ENCODE measurements at regions not wholly inside any gene's neighbourhood (a gene's known extent, or its start where the extent isn't known, plus 50 kb on each side); places are given as distances from the start of the nearest gene placed in this dataset.
A peak's percentile ranks its signal among the peaks of the same experiment; 100 is the strongest.

DNA sequence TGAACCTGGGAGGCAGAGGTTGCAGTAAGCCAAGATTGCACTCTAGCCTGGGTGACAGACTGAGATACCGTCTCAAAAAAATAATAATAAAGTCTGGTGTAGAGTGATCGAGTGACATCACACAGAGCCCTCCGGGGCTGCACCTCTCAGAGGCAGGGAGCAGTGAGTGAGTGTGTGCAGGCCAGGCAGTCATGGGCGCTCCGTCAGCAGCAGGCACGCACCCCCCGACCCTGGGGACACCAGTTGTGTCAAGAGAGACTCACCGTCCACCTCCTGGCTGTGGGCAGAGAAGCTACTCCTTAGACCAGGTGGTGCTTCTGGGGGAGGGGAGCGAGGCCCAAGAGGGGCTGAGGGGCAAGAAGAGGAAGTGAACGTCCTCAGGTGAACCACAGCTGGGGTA lies 91.8 kb downstream of the SIK1 start:
- CTCF ChIA-PET = interaction anchor here (0.6 kb wide), 1 partner anchor 140 kb away, joined by 3 read pairs; no protein-coding TSS in a partner anchor
- BruUV-seq (replicated peaks) = no TSS peak
- Mint-ChIP-seq H3K4me1 (ENCODE audit: insufficient read depth, unreplicated experiment) (peaks cover 35% of the 10 kb centered on the region), H3K9me3 (ENCODE audit: unreplicated experiment) (peaks cover 18% of the 10 kb centered on the region), H3K36me3 (ENCODE audit: insufficient read depth, unreplicated experiment) (peaks cover 4% of the 10 kb centered on the region), H3K27ac (ENCODE audit: low read depth, unreplicated experiment) (peak overlapping the region; percentile 51), H3K4me3 (ENCODE audit: unreplicated experiment) (no peak overlapping the region), H3K27me3 (ENCODE audit: insufficient read depth, unreplicated experiment) (no peaks in the 10 kb centered on the region)
- POLR2A ChIA-PET = no interaction called here
- no peak for DNase-seq (ENCODE audit: unreplicated experiment)
- TF ChIP-seq, protein P1, sequence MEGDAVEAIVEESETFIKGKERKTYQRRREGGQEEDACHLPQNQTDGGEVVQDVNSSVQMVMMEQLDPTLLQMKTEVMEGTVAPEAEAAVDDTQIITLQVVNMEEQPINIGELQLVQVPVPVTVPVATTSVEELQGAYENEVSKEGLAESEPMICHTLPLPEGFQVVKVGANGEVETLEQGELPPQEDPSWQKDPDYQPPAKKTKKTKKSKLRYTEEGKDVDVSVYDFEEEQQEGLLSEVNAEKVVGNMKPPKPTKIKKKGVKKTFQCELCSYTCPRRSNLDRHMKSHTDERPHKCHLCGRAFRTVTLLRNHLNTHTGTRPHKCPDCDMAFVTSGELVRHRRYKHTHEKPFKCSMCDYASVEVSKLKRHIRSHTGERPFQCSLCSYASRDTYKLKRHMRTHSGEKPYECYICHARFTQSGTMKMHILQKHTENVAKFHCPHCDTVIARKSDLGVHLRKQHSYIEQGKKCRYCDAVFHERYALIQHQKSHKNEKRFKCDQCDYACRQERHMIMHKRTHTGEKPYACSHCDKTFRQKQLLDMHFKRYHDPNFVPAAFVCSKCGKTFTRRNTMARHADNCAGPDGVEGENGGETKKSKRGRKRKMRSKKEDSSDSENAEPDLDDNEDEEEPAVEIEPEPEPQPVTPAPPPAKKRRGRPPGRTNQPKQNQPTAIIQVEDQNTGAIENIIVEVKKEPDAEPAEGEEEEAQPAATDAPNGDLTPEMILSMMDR (IDR thresholded peaks at IDR 0.05; ENCODE audit: unreplicated experiment) = no peak
- intact Hi-C loops (cut with micrococcal nuclease) = no loop called here

DNA sequence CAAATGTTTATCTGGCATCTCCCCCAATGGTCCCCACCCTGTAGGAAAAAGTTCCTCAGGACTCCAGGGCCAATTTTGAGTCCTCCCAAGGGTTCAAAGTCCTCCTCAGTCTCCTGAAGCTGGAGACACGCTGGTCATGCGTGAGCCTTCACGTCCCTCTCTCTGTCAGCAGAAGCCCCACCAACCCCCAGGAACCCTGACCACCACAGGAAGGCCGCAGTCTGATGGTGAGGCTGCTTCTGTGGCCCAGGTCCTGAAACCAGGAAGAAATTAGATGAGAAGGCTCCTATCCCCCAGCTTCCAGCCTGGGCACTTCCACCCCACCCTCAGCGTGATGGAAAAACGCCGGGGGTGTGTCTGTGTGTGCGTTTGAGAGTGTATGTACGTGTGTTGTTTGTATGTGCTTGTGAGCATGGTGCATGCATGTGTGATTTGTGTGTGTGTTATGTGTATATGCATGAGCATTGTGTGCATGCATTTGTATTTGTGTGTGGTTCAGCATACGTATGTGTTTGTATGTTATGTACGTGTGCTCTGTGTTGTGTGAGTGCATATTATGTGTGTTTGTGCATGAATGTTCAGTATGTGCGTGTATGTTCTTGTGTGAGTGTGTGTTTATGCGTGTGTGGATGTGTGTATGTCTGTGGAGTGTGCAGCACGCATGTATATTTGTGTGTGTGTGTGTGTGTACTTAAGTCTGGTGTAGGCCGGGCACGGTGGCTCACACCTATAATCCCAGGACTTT lies 92.5 kb downstream of the SIK1 start:
- Mint-ChIP-seq H3K4me1 (ENCODE audit: insufficient read depth, unreplicated experiment) (peaks cover 35% of the 10 kb centered on the region), H3K9me3 (ENCODE audit: unreplicated experiment) (peaks cover 18% of the 10 kb centered on the region), H3K27me3 (ENCODE audit: insufficient read depth, unreplicated experiment) (no peaks in the 10 kb centered on the region), H3K36me3 (ENCODE audit: insufficient read depth, unreplicated experiment) (peaks cover 4% of the 10 kb centered on the region), H3K27ac (ENCODE audit: low read depth, unreplicated experiment) (peak overlapping the region; percentile 92), H3K4me3 (ENCODE audit: unreplicated experiment) (no peak overlapping the region)
- DNase-seq (ENCODE audit: unreplicated experiment) = no peak
- TF ChIP-seq, protein P1 (IDR thresholded peaks at IDR 0.05; ENCODE audit: unreplicated experiment) = no peak
- intact Hi-C loops (cut with micrococcal nuclease) = no loop called here
- ChIA-PET CTCF (interaction anchor here (0.8 kb wide), 1 partner anchor 142 kb away, joined by 4 read pairs; no protein-coding TSS in a partner anchor), POLR2A (interaction anchor here (0.8 to 1.7 kb wide), 8 partner anchors 9 to 139 kb away, joined by 3 to 11 read pairs (median 4); no protein-coding TSS in a partner anchor)
- no TSS peak for BruUV-seq (replicated peaks)

DNA sequence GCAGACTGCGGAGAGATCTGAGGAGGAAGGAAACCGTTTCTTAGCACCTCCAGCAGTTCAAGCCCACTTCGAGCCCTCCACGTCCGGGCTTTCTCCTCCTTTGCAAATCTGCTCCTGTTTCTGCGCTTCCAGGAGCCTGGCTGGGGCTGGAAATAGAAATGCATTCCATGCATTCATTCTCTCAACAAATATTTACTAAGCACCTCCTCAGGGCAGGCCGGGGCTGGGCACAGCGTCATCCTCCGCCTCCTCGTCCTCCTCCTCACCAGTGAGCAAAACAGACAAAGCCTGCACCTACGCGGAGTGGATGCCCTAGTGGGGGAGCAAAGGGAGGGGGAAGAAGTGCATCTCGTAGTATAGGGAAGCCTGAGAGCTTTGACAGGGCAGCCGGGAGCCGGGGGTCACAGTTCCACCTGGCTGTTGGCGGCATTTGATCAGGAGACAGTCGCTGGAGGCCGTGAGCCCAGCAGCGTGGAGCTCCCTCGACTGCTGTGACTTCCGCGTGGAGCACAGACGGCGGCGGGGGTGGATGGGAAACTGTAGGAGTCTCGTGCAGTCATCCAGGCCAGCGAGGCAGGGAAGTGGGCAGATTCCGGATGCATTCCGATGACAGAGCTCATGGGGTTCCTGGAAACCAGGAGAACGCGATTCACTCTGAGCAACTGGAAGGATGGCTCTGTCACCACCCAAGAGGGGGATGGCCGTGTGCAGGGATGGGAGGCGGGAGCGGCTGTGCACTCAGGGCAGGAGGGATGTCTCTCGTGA lies 93.5 kb downstream of the SIK1 start:
- no TSS peak for BruUV-seq (replicated peaks)
- Mint-ChIP-seq H3K9me3 (ENCODE audit: unreplicated experiment) (peaks cover 18% of the 10 kb centered on the region), H3K36me3 (ENCODE audit: insufficient read depth, unreplicated experiment) (peaks cover 4% of the 10 kb centered on the region), H3K27ac (ENCODE audit: low read depth, unreplicated experiment) (peak overlapping the region; percentile 92), H3K4me3 (ENCODE audit: unreplicated experiment) (peak overlapping the region; percentile 48), H3K4me1 (ENCODE audit: insufficient read depth, unreplicated experiment) (peaks cover 29% of the 10 kb centered on the region), H3K27me3 (ENCODE audit: insufficient read depth, unreplicated experiment) (no peaks in the 10 kb centered on the region)
- TF ChIP-seq, protein P1 (IDR thresholded peaks at IDR 0.05; ENCODE audit: unreplicated experiment) = no peak
- ChIA-PET POLR2A (interaction anchor here (0.6 to 1.7 kb wide), 11 partner anchors 10 to 619 kb away, joined by 3 to 11 read pairs (median 4); no protein-coding TSS in a partner anchor), CTCF (interaction anchor here (0.8 kb wide), 1 partner anchor 142 kb away, joined by 4 read pairs; no protein-coding TSS in a partner anchor)
- peak; percentile 77 for DNase-seq (ENCODE audit: unreplicated experiment)
- intact Hi-C loops (cut with micrococcal nuclease) = no loop called here

DNA sequence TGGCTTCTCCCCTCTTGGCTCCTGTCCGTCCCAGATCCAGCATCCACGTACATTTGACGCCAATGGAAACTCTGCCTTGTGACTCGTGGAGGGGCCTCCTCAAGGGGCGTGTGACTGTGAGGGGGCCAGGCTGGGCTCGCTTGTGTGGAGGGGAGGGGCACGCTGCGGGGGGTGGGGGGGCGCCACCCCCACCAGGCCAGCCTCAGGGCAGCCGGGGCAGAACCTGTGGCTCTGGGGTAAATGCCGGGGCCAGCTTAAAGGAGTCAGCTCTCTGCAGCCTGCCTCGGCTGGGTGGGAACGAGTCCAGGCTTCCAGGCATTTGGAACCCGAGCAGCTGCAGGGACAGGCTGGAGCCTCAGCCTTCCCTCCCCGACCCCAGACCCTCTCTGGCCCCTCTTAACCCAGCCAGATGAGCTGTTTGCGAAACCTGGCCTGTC lies 94.1 kb downstream of the SIK1 start:
- peaks cover 18% of the 10 kb centered on the region for H3K9me3 Mint-ChIP-seq (ENCODE audit: unreplicated experiment)
- intact Hi-C loops (cut with micrococcal nuclease) = no loop called here
- H3K4me3 Mint-ChIP-seq (ENCODE audit: unreplicated experiment) = peak overlapping the region; percentile 48
- TF ChIP-seq, protein P1 (IDR thresholded peaks at IDR 0.05; ENCODE audit: unreplicated experiment) = no peak
- peaks cover 29% of the 10 kb centered on the region for H3K4me1 Mint-ChIP-seq (ENCODE audit: insufficient read depth, unreplicated experiment)
- DNase-seq (ENCODE audit: unreplicated experiment) = no peak
- H3K27ac Mint-ChIP-seq (ENCODE audit: low read depth, unreplicated experiment) = peak overlapping the region; percentile 92
- BruUV-seq (replicated peaks) = no TSS peak
- ChIA-PET POLR2A (interaction anchor here (0.6 to 1.7 kb wide), 8 partner anchors 10 to 619 kb away, joined by 3 to 11 read pairs (median 6); no protein-coding TSS in a partner anchor), CTCF (no interaction called here)
- H3K27me3 Mint-ChIP-seq (ENCODE audit: insufficient read depth, unreplicated experiment) = no peaks in the 10 kb centered on the region
- H3K36me3 Mint-ChIP-seq (ENCODE audit: insufficient read depth, unreplicated experiment) = peaks cover 4% of the 10 kb centered on the region

Measured in MCF 10A (cell line).